Mucosa of stomach (tissue), 1 donor: ENCODE measurements at regions not wholly inside any gene's neighbourhood (a gene's known extent, or its start where the extent isn't known, plus 50 kb on each side); places are given as distances from the start of the nearest gene placed in this dataset.

Experiments used
- H3K27me3 ChIP-seq: one replicate; pipeline ENCODE4 v1.7.0; 2013; ENCODE audit warnings: mild to moderate bottlenecking, low read length; ENCODE audit not compliant: control insufficient read depth, insufficient read depth
- H3K36me3 ChIP-seq: one replicate; pipeline ENCODE4 v1.7.0; 2013; ENCODE audit warnings: low read length; ENCODE audit not compliant: control insufficient read depth, insufficient read depth
- H3K4me1 ChIP-seq: one replicate; pipeline ENCODE4 v1.7.0; 2013; ENCODE audit warnings: mild to moderate bottlenecking, low read length; ENCODE audit not compliant: control insufficient read depth, insufficient read depth
- H3K4me3 ChIP-seq: one replicate; pipeline ENCODE4 v1.7.0; 2013; ENCODE audit warnings: low read length
- H3K9ac ChIP-seq: one replicate; pipeline ENCODE4 v1.7.0; 2013; ENCODE audit warnings: mild to moderate bottlenecking, low read length, moderate library complexity
- H3K9me3 ChIP-seq: one replicate; pipeline ENCODE4 v1.7.0; 2013; ENCODE audit warnings: mild to moderate bottlenecking, low read length, moderate library complexity; ENCODE audit not compliant: control insufficient read depth
- donor health status: Pancreatic carcinoma.

DNA sequence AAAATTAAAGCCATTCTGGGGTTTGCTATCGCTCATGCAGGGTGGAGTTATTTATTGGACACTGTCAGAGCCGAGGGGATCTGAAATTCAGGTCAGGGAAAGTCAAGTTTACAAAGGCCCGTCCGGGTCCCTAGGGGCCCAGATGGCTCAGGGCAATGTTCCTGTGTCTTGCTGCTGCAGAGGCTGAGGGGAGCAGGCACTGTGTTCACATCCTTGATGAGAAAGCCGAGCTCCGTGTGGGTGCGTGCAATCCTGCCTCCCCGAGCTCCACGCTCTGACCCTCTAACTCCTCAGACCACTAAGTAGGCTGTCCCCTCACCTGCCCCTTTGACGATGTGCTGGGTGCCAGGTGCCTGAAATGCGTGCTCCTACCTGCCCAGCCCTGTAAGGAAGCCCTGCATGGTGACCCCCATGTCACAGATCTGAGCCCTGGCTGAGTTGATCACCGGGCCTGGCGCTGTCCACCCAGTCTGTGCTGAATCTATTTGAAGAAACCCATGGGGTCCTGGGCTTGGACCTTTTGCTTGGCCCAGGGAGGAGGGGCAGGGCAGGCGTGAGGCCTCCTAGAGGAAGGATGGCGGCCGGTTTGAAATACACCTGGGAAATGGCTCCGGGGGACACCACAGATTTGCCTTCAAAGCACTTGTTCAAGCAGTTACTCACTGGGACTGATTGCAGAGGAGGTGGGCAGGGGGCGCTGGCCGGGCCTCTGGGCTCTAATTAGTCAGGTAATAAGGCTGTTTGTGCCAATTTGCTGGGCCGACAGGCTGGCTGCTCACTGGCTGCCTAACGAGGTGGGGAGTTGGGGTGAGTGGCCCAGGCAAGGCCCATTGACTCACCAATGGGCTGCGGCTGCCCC, 204.3 kb downstream of the KIF26A start:
- H3K9ac ChIP-seq: no peak overlapping the region
- no peaks in the 10 kb centered on the region for H3K4me1 ChIP-seq
- H3K27me3 ChIP-seq: peaks cover 16% of the 10 kb centered on the region
- H3K9me3 ChIP-seq: no peaks in the 10 kb centered on the region
- H3K36me3 ChIP-seq: no peaks in the 10 kb centered on the region
- H3K4me3 ChIP-seq: no peak overlapping the region

DNA sequence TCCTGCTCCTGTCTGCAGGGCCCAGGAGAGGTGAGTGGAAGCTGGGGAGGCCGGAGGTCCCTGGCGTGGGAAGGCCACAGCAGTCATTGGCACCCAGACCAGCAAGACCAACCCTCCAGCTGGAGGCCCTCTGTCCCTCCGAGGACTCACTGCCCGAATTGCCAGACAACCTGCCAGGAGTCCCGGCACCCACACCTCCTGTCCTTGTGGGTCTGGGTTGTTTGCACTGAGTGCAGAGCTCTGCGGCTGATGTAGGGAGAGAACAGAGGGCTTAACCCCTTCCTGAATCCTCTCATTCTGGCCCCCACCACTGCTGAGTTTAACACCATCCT, 204.9 kb downstream of the KIF26A start:
- no peak overlapping the region for H3K9ac ChIP-seq
- H3K27me3 ChIP-seq: peaks cover 16% of the 10 kb centered on the region

GRCh38 chr14:104343690-104344640, 205.6 kb downstream of the KIF26A start:
- no peaks in the 10 kb centered on the region for H3K36me3 ChIP-seq
- H3K4me1 ChIP-seq: no peaks in the 10 kb centered on the region
- H3K9me3 ChIP-seq: no peaks in the 10 kb centered on the region
- H3K4me3 ChIP-seq: no peak overlapping the region
- peaks cover 16% of the 10 kb centered on the region for H3K27me3 ChIP-seq
- H3K9ac ChIP-seq: no peak overlapping the region

More for the DNA sequence above, 204.9 kb downstream of the KIF26A start:
- Histone ChIP-seq H3K36me3 (no peaks in the 10 kb centered on the region), H3K9me3 (no peaks in the 10 kb centered on the region), H3K4me3 (no peak overlapping the region), H3K4me1 (no peaks in the 10 kb centered on the region)

DNA sequence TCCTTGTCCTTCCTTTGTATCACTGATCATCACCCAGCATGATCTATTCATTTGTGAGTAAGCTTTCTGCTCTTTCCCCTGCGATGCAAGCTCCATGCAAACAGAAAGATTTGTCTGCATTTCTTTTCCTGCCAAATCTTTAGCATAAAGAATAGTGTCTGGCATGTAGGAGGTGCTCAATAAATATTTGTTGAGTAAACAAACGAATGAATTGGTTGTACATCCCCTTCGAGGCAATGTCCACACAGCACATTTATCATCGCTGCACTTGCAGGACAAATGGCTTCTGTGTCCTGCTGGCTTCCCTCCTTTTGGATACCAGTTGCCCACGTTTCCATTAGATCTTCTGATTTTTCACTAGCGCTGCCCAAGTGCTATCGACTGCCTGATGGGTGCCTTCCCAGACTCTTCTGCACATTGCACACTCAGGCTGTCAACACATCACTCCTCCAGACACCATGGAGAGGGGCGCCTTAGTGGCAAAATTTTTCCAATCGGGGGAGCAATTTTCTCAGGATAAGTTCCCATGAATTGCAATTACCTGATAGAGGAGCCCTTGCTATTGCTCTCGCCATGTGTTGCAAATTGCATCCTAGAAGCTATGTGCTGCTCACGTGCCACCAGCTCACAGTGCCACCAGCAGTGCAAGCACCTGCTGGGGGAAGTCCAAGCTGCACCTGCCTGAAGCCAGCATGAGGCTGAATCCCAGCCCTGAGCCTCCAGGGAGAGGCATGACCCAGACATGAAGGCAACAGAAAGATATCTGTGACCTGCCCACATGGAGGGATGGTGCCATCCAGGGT, 206.6 kb downstream of the KIF26A start:
- Histone ChIP-seq H3K27me3 (peaks cover 16% of the 10 kb centered on the region), H3K36me3 (no peaks in the 10 kb centered on the region)

DNA sequence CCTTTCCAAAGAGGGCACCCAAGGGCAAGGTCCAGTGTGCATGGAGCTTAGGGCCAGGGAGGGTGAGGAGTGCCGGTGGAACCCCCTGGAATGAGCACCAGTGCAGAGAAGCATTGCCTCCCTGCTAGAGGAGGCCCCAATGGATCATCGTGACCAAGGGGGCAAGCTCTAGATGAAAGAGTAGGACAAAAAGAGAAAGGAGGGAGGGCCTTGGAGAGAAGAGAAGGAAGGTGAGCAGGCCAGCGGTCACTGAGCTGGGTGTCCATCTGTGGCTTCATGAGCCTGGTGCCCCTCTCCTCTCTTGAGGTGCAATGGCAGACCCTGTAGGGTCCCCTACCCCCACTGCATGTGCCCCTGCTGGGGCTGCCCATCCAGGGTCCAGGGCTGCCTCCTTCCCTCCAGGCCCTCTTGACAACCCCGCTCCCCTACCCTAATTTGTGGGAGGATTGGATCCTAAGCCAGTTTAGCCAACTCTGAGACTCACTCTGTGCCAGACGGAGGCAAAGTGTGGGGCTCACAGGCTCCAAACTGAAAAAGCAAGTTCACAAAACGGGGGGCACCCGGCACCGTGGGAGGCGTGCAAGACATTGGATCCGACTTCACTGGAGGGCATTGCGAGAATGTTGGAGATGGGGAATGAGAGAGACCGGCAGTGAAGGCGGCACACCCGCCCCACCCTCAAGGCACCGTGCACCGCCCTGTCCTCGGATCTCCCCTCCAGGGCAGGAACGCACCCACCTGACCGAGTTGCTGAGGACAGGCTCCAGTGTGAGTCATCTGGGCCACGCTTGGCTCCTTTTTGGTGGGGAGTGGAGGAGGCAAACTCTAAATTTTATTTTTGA, 207.5 kb downstream of the KIF26A start:
- no peaks in the 10 kb centered on the region for H3K9me3 ChIP-seq
- no peaks in the 10 kb centered on the region for H3K36me3 ChIP-seq
- no peaks in the 10 kb centered on the region for H3K4me1 ChIP-seq
- no peak overlapping the region for H3K4me3 ChIP-seq
- H3K27me3 ChIP-seq: peaks cover 16% of the 10 kb centered on the region
- no peak overlapping the region for H3K9ac ChIP-seq

More for the DNA sequence above, 206.6 kb downstream of the KIF26A start:
- Histone ChIP-seq H3K9me3 (no peaks in the 10 kb centered on the region), H3K4me1 (no peaks in the 10 kb centered on the region), H3K9ac (no peak overlapping the region), H3K4me3 (no peak overlapping the region)

- Histone ChIP-seq H3K36me3 (no peaks in the 10 kb centered on the region), H3K9me3 (no peaks in the 10 kb centered on the region), H3K4me1 (no peaks in the 10 kb centered on the region), H3K9ac (no peak overlapping the region), H3K27me3 (peaks cover 16% of the 10 kb centered on the region), H3K4me3 (no peak overlapping the region)
Observed at GRCh38 chr14:104346608-104347007, 208.2 kb downstream of the KIF26A start.

- Histone ChIP-seq H3K9ac (no peak overlapping the region), H3K9me3 (no peaks in the 10 kb centered on the region), H3K27me3 (peaks cover 16% of the 10 kb centered on the region), H3K4me3 (no peak overlapping the region), H3K4me1 (no peaks in the 10 kb centered on the region), H3K36me3 (no peaks in the 10 kb centered on the region)
Observed at GRCh38 chr14:104348741-104349140, 210.4 kb downstream of the KIF26A start.

DNA sequence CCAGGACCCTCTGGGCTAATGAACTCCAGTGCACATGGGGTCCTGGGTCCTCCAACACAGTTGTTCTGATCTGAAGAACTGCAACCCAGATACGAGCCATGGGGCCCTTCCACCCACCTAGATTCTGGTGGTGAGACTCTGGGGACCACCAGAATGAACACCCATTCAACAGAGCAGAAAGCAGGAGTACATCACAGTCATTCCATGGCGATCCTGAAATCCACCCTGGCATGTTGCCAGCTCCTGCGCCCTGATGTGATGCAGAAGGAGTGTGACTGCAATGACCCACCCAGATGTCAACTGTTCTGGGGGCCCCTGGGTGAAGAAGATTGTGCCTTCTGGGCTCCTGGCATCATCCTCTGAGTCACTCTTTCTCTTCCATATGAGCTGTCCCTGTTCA, 211.6 kb downstream of the KIF26A start:
- H3K4me3 ChIP-seq: no peak overlapping the region
- H3K27me3 ChIP-seq: peaks cover 10% of the 10 kb centered on the region
- no peaks in the 10 kb centered on the region for H3K4me1 ChIP-seq
- H3K9me3 ChIP-seq: no peaks in the 10 kb centered on the region
- no peaks in the 10 kb centered on the region for H3K36me3 ChIP-seq
- H3K9ac ChIP-seq: no peak overlapping the region

DNA sequence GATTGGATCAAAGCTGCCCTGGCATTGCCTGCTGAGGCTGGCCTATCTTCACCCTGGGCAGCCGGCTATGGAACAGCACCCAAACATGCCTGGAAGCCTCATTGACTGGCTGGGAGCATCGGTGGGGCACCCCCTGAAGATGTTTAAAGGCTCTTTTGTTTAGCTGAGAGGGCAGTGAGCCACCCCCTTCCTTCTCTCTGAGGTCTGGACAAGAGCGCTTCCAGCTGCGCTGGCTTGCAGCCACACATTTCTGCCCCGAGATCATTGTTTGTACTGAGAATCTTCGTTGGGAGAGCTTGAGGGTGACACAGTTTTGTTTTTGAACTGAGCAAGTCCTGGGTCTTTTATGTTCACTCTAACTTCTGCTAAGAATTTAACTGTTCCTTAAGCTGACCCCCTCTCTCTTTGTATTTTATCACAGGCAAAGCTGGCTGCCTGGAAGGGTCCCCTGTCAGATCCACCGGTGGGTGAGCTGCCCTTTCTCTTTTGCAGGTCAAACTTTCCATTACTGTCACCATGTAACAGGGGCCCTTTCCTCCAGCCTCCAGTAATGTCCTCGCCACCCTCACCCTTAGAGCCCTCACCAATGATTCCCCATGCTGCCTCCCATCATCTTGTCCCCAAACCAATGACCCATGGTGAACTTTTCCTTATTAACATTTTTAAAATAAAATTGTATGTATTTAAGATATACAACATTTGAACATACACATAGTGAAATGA, 212.2 kb downstream of the KIF26A start:
- H3K36me3 ChIP-seq: no peaks in the 10 kb centered on the region
- no peak overlapping the region for H3K9ac ChIP-seq
- no peaks in the 10 kb centered on the region for H3K9me3 ChIP-seq
- peaks cover 6% of the 10 kb centered on the region for H3K27me3 ChIP-seq
- no peaks in the 10 kb centered on the region for H3K4me1 ChIP-seq
- no peak overlapping the region for H3K4me3 ChIP-seq

DNA sequence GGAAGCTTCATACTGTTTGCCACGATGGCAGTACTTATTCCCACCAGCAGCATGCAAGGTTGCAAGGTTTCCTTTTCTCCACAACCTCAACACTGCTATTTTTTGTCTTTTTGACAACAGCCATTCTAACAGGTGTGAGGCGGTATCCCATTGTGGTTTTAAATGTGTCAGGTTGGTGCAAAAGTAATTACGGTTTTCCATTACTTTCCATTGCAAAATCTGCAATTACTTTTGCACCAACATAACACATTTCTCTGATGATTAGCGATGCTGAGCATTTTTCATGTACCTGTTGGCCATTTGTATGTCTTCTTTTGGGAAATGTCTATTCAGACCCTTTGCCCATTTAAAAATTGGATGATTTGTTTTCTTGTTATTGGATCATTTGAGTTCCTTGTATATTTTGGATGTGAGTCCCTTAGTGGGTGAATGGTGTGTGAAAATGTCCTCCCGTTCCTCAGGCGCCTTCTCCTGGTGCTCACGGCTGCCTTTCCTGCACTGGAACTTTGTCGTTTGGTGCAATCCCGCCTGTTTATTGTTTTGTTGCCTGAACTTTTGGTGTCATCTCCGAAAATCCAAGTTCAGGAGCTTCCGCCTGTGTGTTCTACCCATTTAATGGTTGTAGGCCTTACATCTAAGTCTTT, 213.6 kb downstream of the KIF26A start:
- Histone ChIP-seq H3K36me3 (no peaks in the 10 kb centered on the region), H3K4me1 (no peaks in the 10 kb centered on the region), H3K4me3 (no peak overlapping the region), H3K9ac (no peak overlapping the region), H3K27me3 (no peaks in the 10 kb centered on the region), H3K9me3 (no peaks in the 10 kb centered on the region)
